Adrenal gland (tissue), 9 donors: ENCODE measurements at regions not wholly inside any gene's neighbourhood (a gene's known extent, or its start where the extent isn't known, plus 50 kb on each side); places are given as distances from the start of the nearest gene placed in this dataset.
A peak's percentile ranks its signal among the peaks of the same experiment; 100 is the strongest.

Experiments used
- DNase-seq, 7 donors: peaks; one replicate each; pipeline ENCODE4 v3.0.0-alpha.2; 2019 to 2020
- H3K27ac ChIP-seq, 5 donors: fragments of 200-600 bp; sonication (generic) in 4 of 5; 1 replicate in 3 of 5; 2 replicates in 2 of 5; pipeline versions ENCODE4 v1.5.1 to v1.8.0; 2016 to 2020; ENCODE audit warnings: mild to moderate bottlenecking in 1 of 5
- H3K27me3 ChIP-seq: fragments of 200-600 bp; 2 replicates; pipeline ENCODE4 v1.8.0; 2021
- H3K36me3 ChIP-seq, 2 donors: fragments of 200-600 bp; replicated peaks in 1 of 2; 1 replicate in 1 of 2; 2 replicates in 1 of 2; pipeline versions ENCODE4 v1.5.1 to v1.8.0; 2018 to 2022
- H3K4me1 ChIP-seq, 2 donors: fragments of 200-600 bp; replicated peaks in 1 of 2; 1 replicate in 1 of 2; 2 replicates in 1 of 2; pipeline versions ENCODE4 v1.5.1 to v1.8.0; 2018 to 2021
- H3K4me3 ChIP-seq, 4 donors: fragments of 200-600 bp; sonication (generic) in 3 of 4; one replicate each; pipeline ENCODE4 v1.5.1; 2016 to 2018
- H3K9me3 ChIP-seq, 3 donors: fragments of 200-600 bp; sonication (generic) in 1 of 3; replicated peaks in 1 of 3; 1 replicate in 2 of 3; 2 replicates in 1 of 3; pipeline versions ENCODE4 v1.5.1 to v1.8.0; 2016 to 2021
- POLR2A ChIP-seq, 2 donors: fragments of 450-650 bp; IDR thresholded peaks; one replicate each; pipeline ENCODE4 v1.6.1; 2017; ENCODE audit warnings: antibody characterized with exemption in 2 of 2, mild to moderate bottlenecking in 2 of 2, moderate library complexity in 1 of 2
- WGBS, 4 donors: extraction: QIAGEN DNeasy Blood & Tissue Kit in 2 of 4; methylation state at CpG; one replicate each; pipeline versions ENCODE4 v1.1.5 to v1.1.7; 2013 to 2017; 5-methylcytosine and 5-hydroxymethylcytosine counted together
- intact Hi-C, 2 donors: fragments of 100-400 bp; cut with DNase I; formaldehyde crosslinking; loops; one replicate each; pipeline versions ENCODE4 v1.14.1 to v1.15.0; 2022 to 2023
- TF ChIP-seq, protein P1 (sequence below), 6 experiments: fragments of 450-650 bp in 4 of 6; fragments of 200-600 bp in 2 of 6; sonication (generic) in 1 of 6; IDR thresholded peaks; 1 replicate in 5 of 6; 2 replicates in 1 of 6; pipeline versions ENCODE4 v1.5.1 to v1.8.0; 2016 to 2021; ENCODE audit warnings: antibody characterized with exemption in 6 of 6, mild to moderate bottlenecking in 2 of 6, moderate library complexity in 1 of 6
- donor health status: healthy with polysubstance abuse.
- donor health status: Bipolar disorder and iron deficiency.
- donor health status: DM: yes; HTN: yes; CAD: no.
- donor health status: DM: no; HTN: no; CAD: no.
- donor health status: DM: no; HTN: no; CAD: no.

DNA sequence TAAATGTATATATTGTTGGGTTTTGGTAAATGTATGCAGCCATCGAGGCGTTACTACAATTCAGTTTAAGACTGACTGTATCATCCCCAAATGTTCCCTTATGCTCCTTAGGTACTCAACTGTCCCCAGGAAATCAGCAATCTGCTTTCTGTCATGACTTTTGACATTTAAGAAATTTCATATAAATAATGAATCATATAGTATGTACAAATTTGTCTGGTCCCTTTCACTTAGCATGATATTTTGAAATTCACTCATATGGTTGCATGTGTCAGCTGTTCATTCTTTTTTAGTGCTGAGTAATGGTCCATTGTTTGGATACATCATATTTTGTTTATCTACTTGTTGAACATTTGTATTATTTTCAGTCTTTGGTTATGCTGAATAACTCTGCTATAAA lies 218.8 kb downstream of the C4orf33 start:
- no peaks in the 10 kb centered on the region for H3K36me3 ChIP-seq
- DNase-seq = no peak
- intact Hi-C loops = no loop called here
- H3K9me3 ChIP-seq = no peaks in the 10 kb centered on the region
- TF ChIP-seq, protein P1, sequence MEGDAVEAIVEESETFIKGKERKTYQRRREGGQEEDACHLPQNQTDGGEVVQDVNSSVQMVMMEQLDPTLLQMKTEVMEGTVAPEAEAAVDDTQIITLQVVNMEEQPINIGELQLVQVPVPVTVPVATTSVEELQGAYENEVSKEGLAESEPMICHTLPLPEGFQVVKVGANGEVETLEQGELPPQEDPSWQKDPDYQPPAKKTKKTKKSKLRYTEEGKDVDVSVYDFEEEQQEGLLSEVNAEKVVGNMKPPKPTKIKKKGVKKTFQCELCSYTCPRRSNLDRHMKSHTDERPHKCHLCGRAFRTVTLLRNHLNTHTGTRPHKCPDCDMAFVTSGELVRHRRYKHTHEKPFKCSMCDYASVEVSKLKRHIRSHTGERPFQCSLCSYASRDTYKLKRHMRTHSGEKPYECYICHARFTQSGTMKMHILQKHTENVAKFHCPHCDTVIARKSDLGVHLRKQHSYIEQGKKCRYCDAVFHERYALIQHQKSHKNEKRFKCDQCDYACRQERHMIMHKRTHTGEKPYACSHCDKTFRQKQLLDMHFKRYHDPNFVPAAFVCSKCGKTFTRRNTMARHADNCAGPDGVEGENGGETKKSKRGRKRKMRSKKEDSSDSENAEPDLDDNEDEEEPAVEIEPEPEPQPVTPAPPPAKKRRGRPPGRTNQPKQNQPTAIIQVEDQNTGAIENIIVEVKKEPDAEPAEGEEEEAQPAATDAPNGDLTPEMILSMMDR (IDR thresholded peaks at IDR 0.05) = no peak
- no peak for TF ChIP-seq POLR2A (IDR thresholded peaks at IDR 0.05)
- no peak overlapping the region for H3K4me3 ChIP-seq
- no peaks in the 10 kb centered on the region for H3K4me1 ChIP-seq
- H3K27ac ChIP-seq = no peak overlapping the region
- no peaks in the 10 kb centered on the region for H3K27me3 ChIP-seq
- WGBS, 4 donors = 89 to 98% (median 95%) methylated on average over 2 of the region's 2 CpGs

DNA sequence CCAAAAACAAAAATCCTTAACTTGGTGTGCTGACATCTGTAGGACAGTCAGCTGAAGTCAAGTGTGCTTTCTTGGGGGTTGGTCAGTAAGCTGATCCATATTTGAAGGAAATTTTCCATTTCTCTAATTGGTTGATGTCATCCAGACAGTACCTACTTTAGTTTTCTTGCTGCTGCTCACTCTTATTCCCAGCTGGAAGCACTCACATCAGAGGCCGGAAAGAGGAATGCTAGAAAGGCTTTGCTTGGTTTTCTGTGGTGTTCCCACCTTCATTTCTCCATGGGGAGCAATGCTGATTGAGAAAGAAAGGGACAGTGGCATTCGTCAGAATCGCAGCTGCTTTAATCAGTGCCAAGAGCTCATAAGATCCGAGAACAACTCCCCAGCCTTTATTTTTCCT lies 227.0 kb downstream of the C4orf33 start:
- TF ChIP-seq POLR2A (IDR thresholded peaks at IDR 0.05) = no peak
- TF ChIP-seq, protein P1 (IDR thresholded peaks at IDR 0.05) = no peak
- 56 to 66% (median 62%) methylated on average over 4 of the region's 4 CpGs for WGBS, 4 donors
- intact Hi-C loops = no loop called here

DNA sequence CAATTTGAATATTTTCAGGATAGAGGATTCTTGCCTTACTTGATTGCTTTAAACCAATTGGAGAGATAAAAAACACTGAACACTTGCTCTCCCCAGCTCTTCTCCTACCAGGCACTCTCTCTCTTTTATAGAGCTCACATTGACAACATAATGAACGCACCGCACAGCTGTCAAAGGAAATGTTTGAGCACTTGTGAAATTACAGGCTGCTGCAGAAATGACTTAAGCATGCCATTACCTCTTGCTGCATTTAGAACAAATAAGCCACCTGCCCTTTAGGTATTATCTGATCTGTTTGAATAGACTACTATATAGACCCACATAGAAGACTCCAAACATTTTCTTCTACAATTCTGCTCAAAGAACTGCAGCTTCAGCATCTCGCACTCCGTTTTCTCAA lies 227.7 kb downstream of the C4orf33 start:
- intact Hi-C loops = no loop called here
- TF ChIP-seq, protein P1 (IDR thresholded peaks at IDR 0.05) = no peak
- no peak for TF ChIP-seq POLR2A (IDR thresholded peaks at IDR 0.05)
- H3K4me3 ChIP-seq = no peak overlapping the region
- no peak for DNase-seq
- no peaks in the 10 kb centered on the region for H3K4me1 ChIP-seq
- H3K27me3 ChIP-seq = no peaks in the 10 kb centered on the region
- H3K27ac ChIP-seq = no peak overlapping the region
- 82 to 85% (median 83%) methylated on average over 4 of the region's 4 CpGs for WGBS, 4 donors
- no peaks in the 10 kb centered on the region for H3K9me3 ChIP-seq
- H3K36me3 ChIP-seq = no peaks in the 10 kb centered on the region

More for the DNA sequence above, 227.0 kb downstream of the C4orf33 start:
- H3K36me3 ChIP-seq = no peaks in the 10 kb centered on the region
- H3K27me3 ChIP-seq = no peaks in the 10 kb centered on the region
- no peak overlapping the region for H3K4me3 ChIP-seq
- no peak overlapping the region for H3K27ac ChIP-seq
- DNase-seq = no peak
- H3K9me3 ChIP-seq = no peaks in the 10 kb centered on the region
- H3K4me1 ChIP-seq = no peaks in the 10 kb centered on the region

DNA sequence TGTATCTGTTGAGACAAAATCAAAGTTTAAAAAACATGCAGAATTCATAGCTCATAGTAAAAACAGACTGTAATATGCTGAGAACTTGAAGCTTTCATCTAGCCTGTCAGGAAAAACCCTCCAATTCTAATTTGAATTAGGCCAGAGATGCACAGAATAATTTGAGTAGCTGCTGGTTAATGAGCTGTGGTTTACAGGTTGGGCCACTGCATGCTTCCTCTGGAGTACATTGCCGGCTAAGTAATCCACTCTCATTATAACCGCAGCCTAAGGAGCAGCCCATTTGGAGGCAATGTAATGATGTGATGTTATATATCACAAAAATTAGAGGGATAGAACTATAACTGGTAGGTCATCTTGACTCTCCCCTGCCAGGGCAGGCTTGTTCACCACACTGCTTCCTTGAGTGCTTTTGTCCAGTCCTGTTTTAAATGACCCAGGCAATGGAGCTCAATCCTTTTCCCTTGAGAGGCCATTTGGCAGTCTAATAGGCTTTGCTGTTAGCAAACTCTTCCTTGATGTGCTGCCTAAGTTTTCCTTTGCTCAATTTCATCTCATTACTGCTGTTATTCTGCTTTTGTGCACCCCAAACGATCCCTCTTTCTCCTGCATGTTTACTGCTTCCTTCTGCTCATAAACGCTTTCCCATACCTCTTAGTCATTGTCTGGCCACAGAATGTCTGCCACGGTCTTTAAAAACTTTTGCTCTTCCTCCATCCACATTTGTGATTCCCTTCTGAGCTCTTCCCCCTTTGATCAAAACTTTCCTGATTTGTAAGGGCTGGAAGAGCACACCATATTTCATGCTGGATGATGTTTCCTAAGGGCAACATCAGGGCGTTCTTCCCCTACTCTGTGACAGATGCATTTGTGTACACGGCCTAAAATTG lies 230.9 kb downstream of the C4orf33 start:
- intact Hi-C loops = no loop called here
- peak overlapping the region in 3 of 5 donors; percentile 4 to 68 (median 48) for H3K27ac ChIP-seq
- no peaks in the 10 kb centered on the region for H3K36me3 ChIP-seq
- H3K27me3 ChIP-seq = no peaks in the 10 kb centered on the region
- WGBS, 4 donors = 37 to 53% (median 46%) methylated on average over 7 of the region's 7 CpGs
- no peak overlapping the region for H3K4me3 ChIP-seq
- no peaks in the 10 kb centered on the region for H3K9me3 ChIP-seq
- no peak for DNase-seq
- TF ChIP-seq, protein P1 (IDR thresholded peaks at IDR 0.05) = no peak
- TF ChIP-seq POLR2A (IDR thresholded peaks at IDR 0.05) = no peak
- no peaks in the 10 kb centered on the region for H3K4me1 ChIP-seq
